Occipital lobe (tissue), 1 donor: ENCODE measurements at regions not wholly inside any gene's neighbourhood (a gene's known extent, or its start where the extent isn't known, plus 50 kb on each side); places are given as distances from the start of the nearest gene placed in this dataset.
A peak's percentile ranks its signal among the peaks of the same experiment; 100 is the strongest.

ENCODE experiments used
- DNase-seq: peaks from one replicate; lab custom pipeline; 2025; lab: John Stamatoyannopoulos, UW

DNA sequence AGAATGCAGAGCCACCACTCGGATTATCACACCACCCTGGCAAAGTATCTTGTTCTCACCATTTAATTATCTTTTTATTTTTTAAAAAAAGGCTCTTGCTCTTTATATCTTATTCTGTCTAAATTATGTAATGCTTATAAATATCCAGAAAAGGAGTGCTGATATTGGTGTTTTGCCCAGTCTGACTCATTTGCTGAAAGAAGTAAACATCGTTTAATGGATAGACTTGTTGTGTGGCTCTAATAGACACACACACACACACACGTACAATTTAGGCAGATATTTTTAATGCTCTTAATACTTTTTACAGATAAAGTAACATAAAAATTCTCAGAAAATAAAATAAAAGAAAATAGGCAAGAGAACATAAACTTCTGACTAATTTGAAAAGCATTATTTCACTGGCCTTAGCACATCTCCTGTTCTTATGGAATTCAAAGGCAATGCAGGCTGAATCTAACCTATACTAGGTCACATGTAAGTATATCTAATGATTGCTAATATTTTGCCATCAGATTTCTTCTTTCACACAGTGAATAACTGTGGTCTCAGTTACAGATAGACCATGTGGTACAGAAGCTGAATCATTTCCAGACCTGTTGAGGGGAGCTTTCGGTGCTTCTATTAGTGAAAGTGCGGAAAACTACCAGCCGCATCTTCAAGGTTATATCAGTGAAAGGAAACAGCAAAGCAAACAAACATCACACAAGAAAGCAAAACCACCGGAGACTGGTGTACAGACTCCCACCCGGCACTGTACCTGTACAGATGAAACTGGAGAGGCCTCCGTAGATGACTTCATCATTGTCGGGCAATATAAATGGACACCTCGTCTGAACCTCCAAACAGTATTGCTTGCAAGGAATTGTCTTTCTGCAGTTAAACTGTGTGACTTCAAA is 642.1 kb upstream of the ARGLU1 start:
- DNase-seq, result no peak

DNA sequence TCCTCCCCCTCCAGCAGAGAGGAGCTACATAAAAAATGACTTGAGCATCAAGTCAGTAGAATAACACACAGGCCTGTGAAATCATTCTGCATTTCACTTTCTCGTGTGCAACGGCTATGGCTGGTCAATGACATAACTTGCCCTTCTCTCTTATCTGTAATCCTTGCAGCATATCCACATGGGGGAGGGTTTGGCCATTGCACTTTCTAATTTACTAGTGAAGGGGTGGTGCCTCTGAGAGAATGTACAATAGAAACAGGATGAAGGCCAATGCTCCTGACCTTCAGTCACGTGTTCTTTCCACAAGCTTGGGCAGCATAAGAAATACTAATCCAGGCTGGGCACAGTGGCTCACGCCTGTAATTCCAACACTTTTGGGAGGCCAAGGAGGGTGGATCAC is 641.0 kb upstream of the ARGLU1 start:
- DNase-seq, result no peak

DNA sequence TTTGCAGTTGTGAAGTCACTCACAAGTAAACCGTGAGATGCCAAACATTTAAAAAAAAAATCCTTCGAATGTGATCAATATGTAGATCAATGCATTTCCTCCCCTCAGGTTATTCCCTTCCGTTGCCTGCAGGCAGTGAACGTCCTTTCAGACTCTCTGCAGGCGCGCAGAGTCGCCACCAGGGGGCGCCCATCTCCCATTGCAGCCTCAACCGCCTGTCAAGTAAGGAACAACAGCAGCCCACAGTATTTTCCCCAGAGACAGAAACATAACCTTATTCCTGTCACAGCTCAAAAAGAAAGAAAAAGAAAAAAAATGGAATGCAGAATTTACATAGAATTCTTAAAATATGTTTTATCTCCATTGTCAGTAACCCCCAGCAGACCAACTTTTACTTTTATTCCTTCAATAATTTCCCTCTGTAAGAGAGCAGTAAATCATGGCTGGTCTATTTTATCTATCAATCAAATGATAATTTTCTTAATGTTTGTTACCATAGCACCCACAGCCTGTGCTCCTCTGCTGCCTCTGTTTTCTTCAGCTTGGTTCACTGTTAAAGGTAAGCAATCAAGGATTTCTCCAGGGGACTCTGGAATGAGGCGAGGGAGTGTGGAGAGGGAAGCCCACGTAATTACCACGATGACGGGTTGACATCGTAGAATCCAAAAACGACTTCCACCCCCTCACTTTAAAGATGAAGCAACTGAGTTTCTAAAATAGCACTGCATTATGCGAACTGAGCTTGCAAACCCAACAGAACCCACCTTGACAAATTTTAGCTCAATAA is 637.6 kb upstream of the ARGLU1 start:
- DNase-seq, result peak; percentile 56

DNA sequence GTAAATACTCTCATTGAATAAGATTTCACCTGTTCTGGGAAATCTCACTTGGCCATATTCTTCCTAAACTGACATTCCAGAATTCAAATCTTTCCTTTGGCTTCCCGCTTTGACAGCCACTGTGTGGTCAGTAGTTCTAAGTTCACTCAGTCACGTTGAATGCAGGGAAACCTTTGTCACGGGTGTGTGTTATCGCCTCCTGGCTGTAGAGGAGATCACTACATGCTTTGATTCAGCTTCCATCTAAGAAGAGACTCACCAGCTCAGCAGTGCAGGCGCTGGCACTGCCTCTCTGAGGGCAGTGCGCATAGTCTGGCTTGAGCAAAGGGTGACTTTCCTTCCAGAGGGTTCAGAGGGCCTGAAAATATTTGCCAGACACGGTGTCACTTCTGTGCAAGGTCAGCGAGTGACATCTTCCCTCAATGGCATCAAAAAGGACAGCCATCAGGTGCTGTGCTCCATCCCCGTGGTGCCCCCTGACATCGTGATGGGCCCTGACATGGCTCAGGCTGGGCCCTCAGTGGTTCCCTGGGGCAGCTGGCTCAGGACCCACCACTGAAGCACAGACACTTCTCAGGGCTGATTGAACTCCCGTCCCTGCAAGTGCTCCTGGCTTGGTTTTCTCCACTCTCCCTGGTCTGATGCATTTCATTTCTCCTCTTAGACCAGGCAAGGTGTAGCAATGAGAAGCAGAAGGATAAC is 635.4 kb upstream of the ARGLU1 start:
- no peak for DNase-seq

DNA sequence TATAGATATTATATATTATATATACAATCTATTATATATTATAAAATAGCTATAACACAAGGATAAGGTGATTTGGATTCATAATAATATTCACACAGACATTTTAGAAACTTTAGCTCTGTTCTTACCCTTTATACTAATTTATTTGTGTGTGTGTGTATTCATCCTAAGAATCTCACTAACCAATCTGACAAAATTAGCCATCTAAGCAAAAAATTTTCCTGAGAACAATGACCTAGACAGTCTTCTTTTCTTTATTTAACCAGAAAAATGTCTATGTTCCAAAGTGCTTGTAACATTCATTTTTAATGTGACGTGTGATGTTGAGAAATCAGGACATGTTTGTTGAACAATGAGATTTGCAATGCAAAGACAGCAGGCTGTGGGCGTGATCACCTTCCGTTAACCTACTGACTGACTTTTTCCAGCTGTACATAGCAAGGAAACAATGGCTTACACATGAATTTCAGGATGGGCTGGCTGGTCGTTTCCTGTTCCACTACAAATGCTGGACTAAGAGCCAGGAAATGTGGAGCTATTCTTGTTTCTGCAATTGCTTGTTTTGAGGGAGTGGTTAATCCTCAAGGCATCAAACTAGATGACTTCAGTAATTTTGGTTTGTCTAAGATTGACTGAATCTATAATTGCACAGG is 634.6 kb upstream of the ARGLU1 start:
- no peak for DNase-seq

DNA sequence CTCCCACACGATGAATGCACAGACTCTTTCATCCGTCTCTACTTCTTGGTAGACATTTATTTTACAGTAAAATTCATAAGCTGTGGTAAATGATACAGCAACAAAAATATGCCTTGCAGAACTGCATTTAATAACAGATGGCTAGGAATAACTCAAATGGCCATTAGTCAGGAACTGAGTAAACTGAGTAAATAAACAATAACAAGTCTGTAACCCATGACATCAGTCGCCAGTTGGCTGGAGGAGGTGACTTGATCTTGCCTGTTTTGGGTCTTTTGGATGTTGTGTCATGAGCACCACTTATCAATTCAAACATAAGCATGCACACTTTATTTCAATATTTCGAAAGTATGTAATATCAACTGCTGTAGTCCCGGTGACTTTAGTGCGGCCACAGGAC is 632.6 kb upstream of the ARGLU1 start:
- DNase-seq, result no peak

DNA sequence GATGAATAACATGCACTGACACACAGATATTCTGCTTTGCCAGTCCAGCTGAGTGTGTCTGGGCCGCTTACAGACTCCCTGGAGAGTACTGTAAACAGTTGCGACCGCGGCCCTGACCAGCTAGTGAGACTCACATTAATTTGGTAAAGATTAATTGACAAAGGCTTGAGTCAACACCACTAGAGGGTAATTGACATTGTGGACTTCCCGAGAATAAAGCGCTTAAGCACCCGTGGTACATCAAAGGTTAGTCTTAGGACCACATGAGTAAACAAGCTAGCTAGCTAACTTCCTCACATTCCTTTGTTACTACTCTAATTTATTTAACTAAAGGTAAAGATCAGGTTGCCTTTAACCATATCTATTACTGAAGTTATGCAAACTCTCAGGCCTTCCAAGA is 624.4 kb upstream of the ARGLU1 start:
- no peak for DNase-seq

DNA sequence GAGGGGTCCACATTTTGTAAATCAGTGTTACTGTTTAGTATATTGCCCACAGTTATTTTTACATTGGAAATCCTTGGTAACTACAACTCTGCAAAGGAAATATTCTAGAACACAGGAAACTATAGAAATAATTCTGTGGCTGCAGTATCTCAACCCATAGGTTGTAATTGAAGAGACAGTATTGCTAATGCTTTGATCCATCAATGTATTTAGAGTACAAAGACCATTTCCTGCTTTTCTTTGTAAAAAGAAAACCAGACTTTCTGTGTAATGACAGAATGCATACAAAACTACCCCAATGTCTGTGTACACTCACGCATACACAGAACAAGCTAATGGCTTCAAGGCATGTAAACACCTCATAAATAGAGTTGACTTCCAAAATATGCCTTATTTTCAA is 622.1 kb upstream of the ARGLU1 start:
- no peak for DNase-seq

DNA sequence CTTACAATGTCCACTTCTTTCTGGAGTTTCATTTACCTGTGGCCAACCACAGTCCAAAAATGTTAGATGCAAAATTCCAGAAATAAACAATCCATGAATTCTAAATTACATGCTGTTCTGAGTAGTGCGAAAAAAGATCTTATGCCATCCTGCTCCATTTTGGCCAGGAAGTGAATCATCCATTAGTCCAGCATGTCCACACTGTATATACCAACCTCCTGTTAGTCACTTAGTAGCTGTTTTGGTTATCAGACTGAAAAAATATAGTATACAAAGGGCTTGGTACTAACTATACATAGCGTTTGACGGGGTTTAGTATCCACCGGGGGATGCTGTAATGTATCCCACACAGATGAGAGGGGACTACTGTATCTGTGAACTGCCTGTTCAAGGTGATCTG is 618.0 kb upstream of the ARGLU1 start:
- DNase-seq, result no peak

DNA sequence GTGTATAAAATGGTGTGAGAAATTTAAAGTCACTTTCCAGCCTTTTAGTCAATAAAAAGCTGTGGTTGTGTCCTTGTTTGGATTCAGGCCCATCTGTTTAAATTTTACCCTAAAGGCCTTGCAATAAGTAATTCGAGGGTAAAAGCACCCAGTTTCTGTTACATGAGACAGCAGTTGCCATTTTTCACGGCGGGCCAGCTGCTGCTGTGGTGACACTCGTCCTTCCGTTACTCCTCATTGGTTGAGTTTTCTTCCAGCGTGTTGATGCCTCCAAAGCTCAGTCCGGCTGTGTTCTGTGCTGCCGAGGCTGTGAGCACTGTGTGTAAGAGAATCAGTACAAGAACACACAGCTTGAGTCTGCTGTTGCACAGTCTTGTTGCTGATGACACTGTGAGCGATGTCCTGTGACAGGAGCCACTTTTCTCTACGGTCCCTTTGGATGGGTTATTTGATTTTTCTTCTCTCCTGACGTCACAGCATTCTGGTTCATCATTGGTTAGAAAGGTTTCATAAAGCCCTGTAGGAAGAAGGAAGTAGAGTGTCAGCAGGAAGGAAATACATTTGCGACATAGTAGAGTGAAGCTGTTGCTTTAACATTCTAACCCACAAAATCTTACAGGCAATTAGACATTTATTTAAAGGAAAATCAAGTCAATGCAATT is 602.5 kb upstream of the ARGLU1 start:
- no peak for DNase-seq

DNA sequence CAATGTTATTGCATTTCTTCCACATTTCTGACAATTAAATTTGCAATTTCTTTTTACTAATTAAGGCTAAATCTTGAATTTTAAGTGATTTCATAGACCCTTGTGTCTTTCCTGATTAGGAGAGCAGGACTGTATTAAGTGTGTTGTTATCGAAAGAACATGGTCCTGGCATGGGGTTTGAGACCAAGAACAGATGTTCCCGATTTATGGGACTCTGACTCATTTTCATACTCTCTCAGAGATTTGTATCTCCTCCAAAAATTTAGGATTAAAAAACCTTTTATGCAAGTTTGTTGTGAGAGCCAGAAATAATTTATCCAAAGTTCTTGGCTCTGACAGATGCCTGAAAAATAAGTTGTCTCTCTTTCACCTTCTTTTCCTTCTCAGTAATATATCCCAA is 589.3 kb upstream of the ARGLU1 start:
- DNase-seq, result no peak

DNA sequence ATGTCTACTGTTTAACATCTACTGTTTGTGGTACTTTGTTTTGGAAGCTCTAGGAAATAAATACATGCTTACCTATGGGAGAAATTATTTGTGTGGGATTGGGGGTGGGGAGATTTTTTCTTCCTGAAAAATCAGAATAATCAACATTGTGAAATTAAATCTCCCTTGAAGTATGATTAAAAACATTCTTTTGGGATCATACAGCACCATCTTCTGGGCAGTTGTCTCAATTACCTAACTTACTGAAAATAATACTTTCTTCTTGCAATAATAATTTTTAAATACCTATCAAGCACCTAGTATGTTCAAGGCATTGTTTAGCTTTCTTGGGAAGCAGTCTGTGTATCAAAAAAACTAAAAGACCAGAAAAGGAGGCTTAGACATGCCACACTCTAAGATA is 576.5 kb upstream of the ARGLU1 start:
- no peak for DNase-seq

DNA sequence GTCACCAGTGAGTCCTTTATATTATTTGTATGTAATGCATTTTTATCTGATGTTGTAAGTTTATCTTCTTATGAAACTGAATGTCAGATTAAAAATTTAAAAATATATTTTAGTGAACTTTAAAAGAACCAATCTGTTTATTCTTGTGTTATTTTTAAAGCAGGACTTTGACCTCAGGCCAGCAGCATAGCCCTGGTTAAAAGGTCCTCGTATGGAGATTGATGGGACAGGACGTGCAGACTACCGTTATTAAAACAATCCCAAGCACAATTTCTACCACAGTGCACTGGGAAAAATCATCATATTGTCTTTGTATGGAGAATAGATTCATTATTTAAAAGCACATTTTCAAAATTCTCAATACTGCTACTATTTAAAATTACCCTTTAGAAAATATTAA is 573.8 kb upstream of the ARGLU1 start:
- DNase-seq, result no peak

DNA sequence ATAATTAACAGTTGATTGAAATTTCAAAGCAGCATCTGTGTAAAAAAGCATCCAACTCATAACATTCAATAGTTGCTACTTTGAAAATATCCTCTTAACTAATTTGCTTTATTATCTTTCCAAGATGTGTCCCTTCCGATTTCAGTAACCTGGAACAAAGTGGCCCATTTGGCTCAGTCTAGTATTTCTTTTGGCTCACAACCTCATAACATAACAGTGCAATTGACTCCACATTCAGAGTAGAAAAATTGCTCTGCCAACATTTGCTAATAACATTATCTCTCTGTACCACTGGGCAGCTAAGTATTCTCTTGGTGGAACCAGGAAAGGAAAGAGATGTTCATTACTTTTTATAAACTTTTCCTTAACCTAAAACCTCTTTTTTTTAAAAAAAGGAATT is 571.1 kb upstream of the ARGLU1 start:
- no peak for DNase-seq

DNA sequence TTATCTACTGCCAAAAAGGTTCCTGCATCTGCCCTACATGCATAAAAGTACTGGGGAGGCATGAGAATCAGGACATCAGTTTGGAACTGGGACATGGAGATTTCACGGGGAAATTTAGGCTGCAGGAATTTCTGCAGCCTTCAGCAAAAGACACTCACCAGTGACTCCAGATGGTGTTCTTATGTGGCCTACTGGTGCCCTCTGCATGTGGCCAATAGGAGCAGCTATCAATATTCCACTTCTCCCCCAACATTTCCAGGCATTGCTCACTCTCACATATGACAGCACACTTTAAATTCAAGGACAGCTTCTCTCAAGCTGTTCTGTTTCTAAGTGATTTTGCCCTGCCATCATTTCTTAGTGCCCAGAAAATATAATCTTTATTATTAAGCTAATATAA is 570.5 kb upstream of the ARGLU1 start:
- DNase-seq, result no peak

DNA sequence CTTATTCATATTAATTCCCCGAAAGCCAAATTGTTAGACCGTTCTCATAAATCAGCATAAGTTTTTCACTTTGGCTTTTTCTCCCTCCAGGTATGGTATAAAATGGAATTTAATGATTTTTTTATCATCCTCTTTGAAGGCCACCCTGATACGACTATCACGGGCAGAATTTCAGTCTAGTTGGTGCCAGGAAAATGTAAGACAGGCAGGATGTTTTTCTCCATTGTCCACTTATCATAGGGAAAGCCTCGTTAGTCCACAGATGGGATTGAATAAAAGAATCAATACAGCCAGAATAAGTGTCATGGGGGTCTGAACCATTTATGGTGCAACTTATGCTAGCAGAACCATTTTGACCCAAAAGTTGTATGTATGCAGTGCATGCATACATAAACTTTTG is 566.0 kb upstream of the ARGLU1 start:
- DNase-seq, result no peak

DNA sequence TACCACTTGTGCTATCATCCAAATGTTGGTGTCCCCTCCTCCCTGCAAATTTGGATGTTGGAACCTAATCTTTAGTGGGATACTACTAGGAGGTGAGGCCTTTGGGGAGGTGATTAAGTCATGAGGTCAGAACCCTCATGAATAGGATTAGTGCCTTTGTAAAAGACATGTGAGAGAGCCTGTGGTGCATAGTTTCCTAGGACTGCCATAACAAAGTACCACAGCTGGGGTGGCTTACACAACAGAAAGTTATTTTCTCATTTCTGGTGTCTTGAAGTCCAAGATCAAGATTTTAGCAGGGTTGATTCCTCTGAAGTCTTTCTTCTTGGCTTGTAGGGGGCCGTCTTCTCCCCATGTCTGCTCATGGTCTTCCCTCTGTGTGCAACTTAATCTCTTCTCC is 562.6 kb upstream of the ARGLU1 start:
- DNase-seq, result no peak

DNA sequence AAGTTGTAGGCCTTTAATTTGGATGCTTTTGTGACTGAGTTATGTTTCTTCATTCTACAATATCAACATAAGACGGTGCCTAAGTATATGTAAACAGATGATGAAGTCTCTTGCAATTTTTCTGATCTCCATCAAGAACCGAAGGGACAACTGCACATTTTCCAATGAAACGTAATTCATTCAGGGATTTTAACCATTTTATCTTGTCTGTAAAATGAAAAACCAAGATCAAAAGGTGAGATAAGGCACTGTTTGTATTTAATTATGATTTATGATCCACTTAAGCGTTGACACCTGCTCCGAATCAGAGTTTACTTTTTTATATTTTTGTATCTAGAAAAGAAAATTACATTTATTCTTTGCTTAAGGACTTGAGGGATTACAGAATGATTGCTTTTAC is 556.8 kb upstream of the ARGLU1 start:
- DNase-seq, result no peak

DNA sequence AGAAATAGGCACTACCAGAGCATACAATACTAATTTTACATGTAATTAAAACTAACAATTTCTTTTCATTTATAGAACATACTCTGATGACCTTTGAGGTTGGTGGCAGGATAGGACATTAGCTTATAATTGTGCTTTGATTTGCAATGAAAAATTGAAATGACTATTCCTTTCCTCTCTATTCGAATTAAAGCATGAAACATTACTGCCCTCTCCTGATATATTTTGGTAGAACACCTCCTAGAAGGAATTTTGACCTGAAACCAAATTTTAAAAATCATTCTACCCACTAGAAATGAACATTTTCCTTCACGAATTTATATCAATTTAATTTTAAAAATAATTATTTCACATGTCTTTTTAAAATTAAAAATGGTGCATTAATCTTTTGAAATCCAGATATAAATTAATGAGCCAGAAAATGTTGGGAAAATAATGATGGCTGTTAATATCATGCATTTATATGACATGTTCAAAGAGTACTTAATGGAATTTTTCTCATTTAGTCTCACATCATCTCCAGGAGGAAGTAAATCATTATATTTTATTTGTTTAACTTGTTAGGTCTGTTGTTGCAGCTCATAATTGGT is 556.3 kb upstream of the ARGLU1 start:
- DNase-seq, result no peak

DNA sequence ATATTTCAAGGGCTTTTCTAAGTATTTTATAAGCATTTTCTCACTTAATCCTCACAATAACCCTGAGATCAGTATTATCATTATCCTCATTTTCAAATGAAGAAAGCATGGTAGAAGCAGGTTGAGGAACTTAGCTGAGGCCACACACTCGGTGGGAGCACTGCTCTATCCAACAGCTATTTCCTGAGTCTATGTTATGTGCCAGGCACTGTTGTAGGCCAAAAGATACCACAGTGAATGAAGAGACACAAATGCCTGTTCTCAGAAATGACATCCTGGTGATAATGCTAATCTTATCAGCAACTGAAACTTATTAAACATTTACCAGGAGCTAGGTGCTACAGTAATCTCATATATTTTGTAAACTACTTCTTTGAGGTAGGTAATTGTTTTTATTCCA is 553.9 kb upstream of the ARGLU1 start:
- DNase-seq, result no peak
